GM21723 (cell line): ENCODE measurements at regions not wholly inside any gene's neighbourhood (a gene's known extent, or its start where the extent isn't known, plus 50 kb on each side); places are given as distances from the start of the nearest gene placed in this dataset.

ENCODE experiments used
- ATAC-seq: cut with Tn5 transposase; IDR thresholded peaks from one replicate; pipeline ENCODE4 v1.9.1; 2021; ENCODE audit warnings: mild to moderate bottlenecking, moderate library complexity; ENCODE audit not compliant: unreplicated experiment

GRCh38 chr6:26149240-26149639 lies 62.0 kb downstream of the HFE start:
- ATAC-seq = no peak

- ATAC-seq = no peak
Measured at GRCh38 chr6:26152226-26153101, 65.2 kb downstream of the HFE start.

GRCh38 chr6:26155061-26155930 lies 68.1 kb downstream of the HFE start:
- ATAC-seq = no peak

- ATAC-seq = peak; percentile 56
Measured at GRCh38 chr6:26156105-26156849, 69.0 kb downstream of the HFE start.

DNA sequence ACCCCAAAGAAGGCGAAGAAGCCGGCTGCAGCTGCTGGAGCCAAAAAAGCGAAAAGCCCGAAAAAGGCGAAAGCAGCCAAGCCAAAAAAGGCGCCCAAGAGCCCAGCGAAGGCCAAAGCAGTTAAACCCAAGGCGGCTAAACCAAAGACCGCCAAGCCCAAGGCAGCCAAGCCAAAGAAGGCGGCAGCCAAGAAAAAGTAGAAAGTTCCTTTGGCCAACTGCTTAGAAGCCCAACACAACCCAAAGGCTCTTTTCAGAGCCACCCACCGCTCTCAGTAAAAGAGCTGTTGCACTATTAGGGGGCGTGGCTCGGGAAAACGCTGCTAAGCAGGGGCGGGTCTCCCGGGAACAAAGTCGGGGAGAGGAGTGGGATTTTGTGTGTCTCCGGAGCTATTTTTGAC lies 69.6 kb downstream of the HFE start:
- peak; percentile 17 for ATAC-seq

- ATAC-seq = peak; percentile 61
Measured at GRCh38 chr6:26157251-26158075, 70.2 kb downstream of the HFE start.

DNA sequence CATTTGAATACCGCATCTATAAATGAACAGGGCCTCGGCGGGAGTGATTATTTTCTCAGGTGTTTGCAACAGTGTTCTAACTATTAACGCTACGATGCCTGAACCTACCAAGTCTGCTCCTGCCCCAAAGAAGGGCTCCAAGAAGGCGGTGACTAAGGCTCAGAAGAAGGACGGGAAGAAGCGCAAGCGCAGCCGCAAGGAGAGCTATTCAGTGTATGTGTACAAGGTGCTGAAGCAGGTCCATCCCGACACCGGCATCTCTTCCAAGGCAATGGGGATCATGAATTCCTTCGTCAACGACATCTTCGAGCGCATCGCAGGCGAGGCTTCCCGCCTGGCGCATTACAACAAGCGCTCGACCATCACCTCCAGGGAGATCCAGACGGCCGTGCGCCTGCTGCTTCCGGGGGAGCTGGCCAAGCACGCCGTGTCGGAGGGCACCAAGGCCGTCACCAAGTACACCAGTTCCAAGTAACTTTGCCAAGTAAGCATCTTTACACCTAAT lies 70.9 kb downstream of the HFE start:
- peak; percentile 52 for ATAC-seq

GRCh38 chr6:26158581-26159356 lies 71.5 kb downstream of the HFE start:
- ATAC-seq = no peak

DNA sequence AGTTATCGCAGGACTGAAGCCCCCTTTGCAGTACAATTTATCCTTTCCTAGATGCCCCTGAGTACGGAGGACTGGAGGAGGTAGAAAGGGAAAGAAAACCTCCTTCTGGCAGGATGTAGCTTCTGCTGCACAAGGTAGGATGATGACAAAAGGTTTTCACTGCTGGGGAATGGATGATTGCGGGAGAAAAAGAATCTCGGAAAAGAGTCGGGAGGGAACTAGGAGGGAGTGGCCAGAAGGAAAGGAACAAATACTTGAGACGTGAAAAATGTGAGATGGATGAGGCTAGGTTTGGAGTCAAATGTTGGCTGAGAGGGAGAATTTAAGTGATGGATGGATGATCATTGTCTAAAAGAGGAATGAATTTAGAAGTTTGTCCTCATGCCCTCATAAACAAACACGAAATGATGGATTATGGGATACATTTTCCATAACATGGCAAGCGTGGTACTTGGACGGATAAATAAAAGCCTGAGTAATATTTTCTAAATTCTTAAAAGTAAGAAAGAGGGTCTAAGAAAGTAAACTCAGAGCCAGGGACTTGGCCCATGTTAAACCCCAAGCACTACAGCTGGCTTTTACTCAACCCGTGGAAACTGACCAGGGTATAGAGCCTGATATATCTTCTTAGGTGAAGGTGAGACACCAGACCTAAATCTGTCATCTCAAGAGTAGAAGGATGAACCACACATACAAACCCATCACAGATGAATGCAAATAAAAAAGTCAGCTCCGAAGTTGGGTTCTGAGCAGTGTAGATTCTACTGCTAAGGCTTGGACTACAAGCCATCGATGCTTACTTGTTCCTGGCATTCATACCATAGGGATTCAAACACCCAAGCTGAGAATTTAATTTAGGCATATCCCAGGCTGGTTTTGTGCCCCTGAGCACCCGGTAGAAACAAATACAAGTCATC lies 72.4 kb downstream of the HFE start:
- no peak for ATAC-seq

DNA sequence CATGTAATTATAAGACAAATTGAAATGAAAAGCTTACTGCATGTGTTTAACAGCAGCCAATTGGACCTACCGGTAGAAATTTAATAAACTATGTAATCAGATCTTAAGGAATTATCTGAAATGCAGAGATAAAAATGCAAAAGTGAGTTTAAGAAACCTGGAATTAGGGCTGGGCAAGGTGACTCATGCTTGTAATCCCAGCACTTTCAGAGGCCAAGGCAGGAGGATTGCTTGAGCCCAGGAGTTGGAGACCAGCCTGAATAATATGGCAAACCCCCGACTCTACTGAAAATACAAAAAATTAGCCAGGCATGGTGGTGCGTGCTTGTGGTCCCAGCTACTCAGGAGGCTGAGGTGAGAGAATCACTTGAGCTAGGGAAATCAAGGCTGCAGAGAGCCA lies 74.1 kb downstream of the HFE start:
- no peak for ATAC-seq

DNA sequence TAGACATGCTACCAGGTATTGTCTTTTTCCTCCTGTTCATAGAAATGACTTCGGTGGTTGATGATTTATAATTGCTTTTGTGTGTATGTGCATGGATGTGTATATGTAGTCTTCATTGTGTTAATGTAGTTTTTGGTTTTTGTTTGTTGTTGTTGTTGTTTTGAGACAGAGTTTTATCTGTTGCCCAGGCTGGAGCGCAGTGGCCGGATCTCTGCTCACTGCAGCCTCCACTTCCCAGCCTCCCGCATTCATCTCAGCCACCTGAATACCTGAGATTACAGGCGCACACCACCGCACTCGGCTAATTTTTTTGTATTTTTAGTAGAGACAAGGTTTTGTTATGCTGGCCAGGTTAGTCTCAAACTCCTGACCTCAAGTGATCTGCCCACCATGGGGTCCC lies 75.2 kb downstream of the HFE start:
- ATAC-seq = no peak

- no peak for ATAC-seq
Measured at GRCh38 chr6:26163427-26164119, 76.3 kb downstream of the HFE start.

DNA sequence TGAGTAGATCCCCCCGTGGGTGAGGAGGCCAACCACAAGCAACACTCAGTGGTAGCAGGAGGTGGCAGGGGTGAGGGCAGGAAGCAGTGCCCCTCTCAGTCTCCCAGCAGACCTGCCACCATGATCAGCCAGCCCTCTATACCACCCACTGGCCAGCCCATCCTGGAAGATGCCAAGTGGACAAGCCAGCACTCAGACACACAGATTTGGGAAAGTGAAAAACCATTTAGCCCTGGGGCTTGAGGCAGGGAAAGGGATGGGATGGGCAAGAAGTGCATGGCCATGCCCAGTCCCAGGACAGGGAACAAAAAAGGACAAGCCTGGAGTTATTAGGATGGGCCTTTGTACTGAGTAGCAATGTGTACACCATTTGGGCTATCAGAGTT lies 76.9 kb downstream of the HFE start:
- no peak for ATAC-seq

GRCh38 chr6:26165261-26165790 lies 78.1 kb downstream of the HFE start:
- ATAC-seq = no peak

- no peak for ATAC-seq
Measured at GRCh38 chr6:26170181-26170580, 83.0 kb downstream of the HFE start.

GRCh38 chr6:26170951-26171841 lies 84.0 kb downstream of the HFE start:
- ATAC-seq = peak; percentile 24

GRCh38 chr6:26172608-26172968 lies 85.4 kb downstream of the HFE start:
- peak; percentile 13 for ATAC-seq
